IMR-90 (cell line): ENCODE measurements at regions not wholly inside any gene's neighbourhood (a gene's known extent, or its start where the extent isn't known, plus 50 kb on each side); places are given as distances from the start of the nearest gene placed in this dataset.

Source experiments
- ATAC-seq: fragments of 200-7000 bp; cut with Tn5 transposase; 2 replicates; pipeline ENCODE4 v1.9.1; 2020; ENCODE audit warnings: low read depth, mild to moderate bottlenecking, moderate library complexity
- BruUV-seq: library from RNA; stranded (reverse); fragments of 400-500 nt; replicated peaks from 2 replicates; lab custom pipeline; 2021; lab: Mats Ljungman, UMichigan
- CTCF ChIA-PET: fragments of 300-600 bp; formaldehyde crosslinking; extraction: SDS; loops from one replicate; lab custom pipeline; 2021; ENCODE audit warnings: antibody characterized with exemption; lab: Yijun Ruan, JAX
- POLR2A ChIA-PET: fragments of 300-600 bp; sonication (Branson Sonifier 250); formaldehyde crosslinking; loops from one replicate; lab custom pipeline; 2022; ENCODE audit warnings: antibody characterized with exemption; ENCODE audit not compliant: unreplicated experiment; lab: Charles Lee
- DNase-seq: peaks from one replicate; pipeline ENCODE4 v3.0.0; 2013
- H2AFZ ChIP-seq: replicated peaks from 2 replicates; pipeline ENCODE3; 2013; ENCODE audit warnings: low read length, mild to moderate bottlenecking; ENCODE audit not compliant: poor library complexity
- H2AK5ac ChIP-seq: 2 replicates; pipeline ENCODE4 v1.6.1; 2013; ENCODE audit warnings: low read depth, low read length, inconsistent platforms
- H2AK9ac ChIP-seq: replicated peaks from 2 replicates; pipeline ENCODE3; 2013; ENCODE audit warnings: mild to moderate bottlenecking, low read depth, low read length, moderate library complexity; ENCODE audit not compliant: poor library complexity
- H2BK120ac ChIP-seq: 2 replicates; pipeline ENCODE4 v1.6.1; 2013; ENCODE audit warnings: low read depth, low read length, inconsistent platforms
- H2BK15ac ChIP-seq: 3 replicates; pipeline ENCODE4 v1.6.1; 2013; ENCODE audit warnings: low read depth, low read length, inconsistent platforms
- H2BK20ac ChIP-seq: 2 replicates; pipeline ENCODE4 v1.6.1; 2013; ENCODE audit warnings: low read depth, mild to moderate bottlenecking, inconsistent platforms, low read length, moderate library complexity
- H2BK5ac ChIP-seq: 2 replicates; pipeline ENCODE4 v1.6.1; 2013; ENCODE audit warnings: mild to moderate bottlenecking, low read depth, low read length, inconsistent platforms; ENCODE audit not compliant: poor library complexity, severe bottlenecking
- H3K14ac ChIP-seq: replicated peaks from 2 replicates; pipeline ENCODE4 v1.6.1; 2013; ENCODE audit warnings: low read depth, low read length, inconsistent platforms
- H3K18ac ChIP-seq: 2 replicates; pipeline ENCODE4 v1.6.1; 2013; ENCODE audit warnings: low read depth, low read length, control low read depth
- H3K23ac ChIP-seq: 2 replicates; pipeline ENCODE4 v1.6.1; 2013; ENCODE audit warnings: low read depth, low read length, inconsistent platforms
- H3K27ac ChIP-seq: 2 replicates; pipeline ENCODE4 v1.5.1; 2013; ENCODE audit warnings: mild to moderate bottlenecking, control low read depth, low read length; ENCODE audit not compliant: insufficient read depth
- H3K27me3 ChIP-seq: 2 replicates; pipeline ENCODE4 v1.6.1; 2013; ENCODE audit warnings: low read length; ENCODE audit not compliant: control insufficient read depth, insufficient read depth
- H3K36me3 ChIP-seq: 2 replicates; pipeline ENCODE4 v1.6.1; 2013; ENCODE audit warnings: low read length, mixed read lengths; ENCODE audit not compliant: control insufficient read depth, insufficient read depth
- H3K4ac ChIP-seq: 2 replicates; pipeline ENCODE4 v1.6.1; 2013; ENCODE audit warnings: low read depth, low read length, inconsistent platforms
- H3K4me1 ChIP-seq: 2 replicates; pipeline ENCODE4 v1.6.1; 2013; ENCODE audit warnings: low read length, mixed read lengths; ENCODE audit not compliant: control insufficient read depth, insufficient read depth
- H3K4me2 ChIP-seq: 2 replicates; pipeline ENCODE4 v1.6.1; 2013; ENCODE audit warnings: low read depth, mild to moderate bottlenecking, control low read depth, low read length, moderate library complexity
- H3K4me3 ChIP-seq: 2 replicates; pipeline ENCODE4 v1.5.1; 2013; ENCODE audit warnings: low read depth, mild to moderate bottlenecking, control low read depth, low read length, moderate library complexity; ENCODE audit not compliant: insufficient read depth
- H3K56ac ChIP-seq: 2 replicates; pipeline ENCODE4 v1.6.1; 2013; ENCODE audit warnings: low read length, inconsistent platforms; ENCODE audit not compliant: insufficient read depth; ENCODE audit errors: extremely low read depth
- H3K79me1 ChIP-seq, 2 experiments: 2 replicates each; pipeline ENCODE4 v1.6.1; 2013; ENCODE audit warnings: low read length in 2 of 2, inconsistent platforms in 1 of 2, low read depth in 1 of 2
- H3K9ac ChIP-seq: 2 replicates; pipeline ENCODE4 v1.6.1; 2013; ENCODE audit warnings: low read depth, low read length, control low read depth
- H3K9me1 ChIP-seq: 2 replicates; pipeline ENCODE4 v1.6.1; 2013; ENCODE audit warnings: low read length, inconsistent platforms; ENCODE audit not compliant: insufficient read depth
- H3K9me3 ChIP-seq: 2 replicates; pipeline ENCODE4 v1.6.1; 2013; ENCODE audit warnings: low read length; ENCODE audit not compliant: control insufficient read depth, insufficient read depth
- H4K20me1 ChIP-seq: 2 replicates; pipeline ENCODE4 v1.6.1; 2013; ENCODE audit warnings: low read length, inconsistent platforms; ENCODE audit not compliant: insufficient read depth
- H4K5ac ChIP-seq: 2 replicates; pipeline ENCODE4 v1.6.1; 2013; ENCODE audit warnings: mild to moderate bottlenecking, low read depth, low read length, control low read depth
- H4K8ac ChIP-seq, 2 experiments: 2 replicates each; pipeline ENCODE4 v1.6.1; 2013; ENCODE audit warnings: low read depth in 2 of 2, low read length in 2 of 2, control low read depth in 1 of 2, inconsistent platforms in 1 of 2
- H4K91ac ChIP-seq: 2 replicates; pipeline ENCODE4 v1.6.1; 2013; ENCODE audit warnings: low read depth, low read length, inconsistent platforms; ENCODE audit not compliant: insufficient read depth
- RAD21 ChIP-seq: IDR thresholded peaks from 2 replicates; pipeline ENCODE4 v1.6.1; 2012; ENCODE audit warnings: low read length, improper control_type of control experiment
- RFX5 ChIP-seq: IDR thresholded peaks from 2 replicates; pipeline ENCODE4 v1.8.0; 2012; ENCODE audit warnings: low read depth, mild to moderate bottlenecking, low read length, moderate library complexity
- SMC3 ChIP-seq: fragments of 150-350 bp; IDR thresholded peaks from 2 replicates; pipeline ENCODE4 v1.6.1; 2016; ENCODE audit warnings: low read depth, mild to moderate bottlenecking, antibody characterized with exemption, low read length, moderate library complexity
- WGBS, 2 experiments: methylation state at CpG; one replicate each; pipeline versions ENCODE4 v1.1.5 to v1.1.7; 2013; ENCODE audit warnings: missing lambda C conversion rate in 2 of 2; ENCODE audit not compliant: insufficient read length in 1 of 2; ENCODE audit errors: extremely low coverage in 2 of 2; 5-methylcytosine and 5-hydroxymethylcytosine counted together
- dilution Hi-C: fragments of 300-500 bp; cut with HindIII; formaldehyde crosslinking; loops from one replicate; pipeline ENCODE4 v1.14.3; 2018; ENCODE audit warnings: low sequenced_read_pairs; ENCODE audit not compliant: unreplicated experiment
- in situ Hi-C: fragments of 300-500 bp; cut with MboI; formaldehyde crosslinking; loops from 3 replicates; pipeline ENCODE4 v1.14.3; 2019; ENCODE audit warnings: low sequenced_read_pairs, inconsistent platforms, mixed read lengths
- intact Hi-C: fragments of 100-400 bp; cut with micrococcal nuclease; formaldehyde crosslinking; loops from 2 replicates; pipeline ENCODE4 v1.10.0; 2022

DNA sequence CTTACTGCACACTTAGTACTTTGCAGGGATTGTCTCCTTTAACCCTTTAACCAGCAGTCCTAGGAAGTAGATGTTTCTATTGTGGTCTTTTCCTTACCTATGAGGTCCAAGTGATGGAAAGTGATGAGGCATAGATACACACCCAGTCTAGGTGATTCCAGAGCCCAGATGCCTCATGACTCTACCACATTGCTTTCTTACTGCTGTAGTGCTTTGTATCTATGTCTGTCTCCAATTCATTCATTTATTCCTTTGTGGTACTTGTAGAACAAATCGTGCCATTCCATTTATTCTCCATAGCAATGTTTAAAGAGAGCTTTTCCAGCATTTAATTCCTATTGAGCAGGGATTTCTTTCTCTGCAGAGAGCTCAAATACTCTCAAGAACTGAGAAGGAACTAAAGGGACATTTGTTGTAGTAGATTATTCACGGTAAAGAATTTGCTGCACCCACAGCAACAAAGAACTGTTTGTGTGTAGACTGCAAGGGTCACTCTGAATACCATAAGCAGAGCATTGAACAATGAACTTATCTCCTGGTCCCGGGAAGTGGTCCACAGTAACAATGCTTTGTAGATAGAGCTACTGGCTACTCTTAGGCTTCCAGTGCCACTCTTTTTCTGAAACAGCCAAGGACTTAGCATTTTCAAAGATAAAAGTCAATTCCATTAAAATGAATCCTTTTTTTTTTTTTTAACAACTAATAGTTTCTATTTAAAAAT lies 337.0 kb downstream of the PTEN start:
- DNase-seq (no peak), ATAC-seq (no peak)
- dilution Hi-C loops (no loop called here), intact Hi-C loops (no loop called here), in situ Hi-C loops (no loop called here)
- Histone ChIP-seq H3K79me1 (no peaks in the 10 kb centered on the region), H2BK5ac (no peak overlapping the region), H4K5ac (no peak overlapping the region), H3K56ac (no peak overlapping the region), H3K23ac (no peak overlapping the region), H2AK9ac (no peak overlapping the region), H4K91ac (no peak overlapping the region), H3K27ac (no peak overlapping the region), H3K4me3 (no peak overlapping the region), H2AK5ac (no peak overlapping the region), H3K4me2 (no peak overlapping the region), H3K36me3 (no peaks in the 10 kb centered on the region), H2AFZ (no peak overlapping the region), H3K4ac (no peak overlapping the region), H3K9me3 (no peaks in the 10 kb centered on the region), H3K4me1 (peaks cover 2% of the 10 kb centered on the region; the same call in 1 of the 2 replicates), H3K9me1 (no peaks in the 10 kb centered on the region), H3K18ac (no peak overlapping the region), H2BK15ac (no peak overlapping the region), H3K9ac (no peak overlapping the region), H3K27me3 (no peaks in the 10 kb centered on the region), H2BK20ac (no peak overlapping the region), H3K14ac (no peak overlapping the region), H4K20me1 (no peaks in the 10 kb centered on the region), H4K8ac (no peak overlapping the region), H2BK120ac (no peak overlapping the region)
- ChIA-PET CTCF (interaction anchor here (0.7 to 2.2 kb wide), 2 partner anchors 20 to 92 kb away, joined by 4 to 7 read pairs; no protein-coding TSS in a partner anchor), POLR2A (no interaction called here)
- BruUV-seq = no TSS peak
- WGBS, 2 experiments = no CpG with 5 or more reads among the region's 3 CpGs
- no peak for TF ChIP-seq RFX5
- TF ChIP-seq RAD21 = no peak
- no peak for TF ChIP-seq SMC3
